C4-2B (cell line): ENCODE measurements at regions not wholly inside any gene's neighbourhood (a gene's known extent, or its start where the extent isn't known, plus 50 kb on each side); places are given as distances from the start of the nearest gene placed in this dataset.

Source experiments
- H3K27ac ChIP-seq: fragments of 450-650 bp; 2 replicates; pipeline ENCODE4 v1.5.1; 2017
- CTCF ChIP-seq: fragments of 450-650 bp; conservative IDR thresholded peaks from 2 replicates; pipeline ENCODE4 v1.5.1; 2017; ENCODE audit warnings: mild to moderate bottlenecking
- ZFX ChIP-seq: fragments of 450-650 bp; IDR thresholded peaks from 2 replicates; pipeline ENCODE4 v1.6.1; 2017

GRCh38 chr13:99067159-99067985 lies 89.5 kb upstream of the DOCK9 start:
- TF ChIP-seq CTCF = no peak
- no peak for TF ChIP-seq ZFX
- no peak overlapping the region for H3K27ac ChIP-seq

- no peak overlapping the region for H3K27ac ChIP-seq
- TF ChIP-seq CTCF = no peak
- TF ChIP-seq ZFX = no peak
Measured at GRCh38 chr13:99071211-99071610, 93.3 kb upstream of the DOCK9 start.

- TF ChIP-seq ZFX (no peak), CTCF (no peak)
- no peak overlapping the region for H3K27ac ChIP-seq
Measured at GRCh38 chr13:99071666-99072065, 93.8 kb upstream of the DOCK9 start.

- TF ChIP-seq CTCF (no peak), ZFX (no peak)
- no peak overlapping the region for H3K27ac ChIP-seq
Measured at GRCh38 chr13:99072356-99072755, 94.5 kb upstream of the DOCK9 start.

- H3K27ac ChIP-seq = no peak overlapping the region
- no peak for TF ChIP-seq CTCF
- no peak for TF ChIP-seq ZFX
Measured at GRCh38 chr13:99072941-99073340, 95.1 kb upstream of the DOCK9 start.

- TF ChIP-seq CTCF = no peak
- TF ChIP-seq ZFX = no peak
- H3K27ac ChIP-seq = no peak overlapping the region
Measured at GRCh38 chr13:99074693-99075092, 96.8 kb upstream of the DOCK9 start.

GRCh38 chr13:99075268-99076191 lies 97.7 kb upstream of the DOCK9 start:
- TF ChIP-seq CTCF (no peak), ZFX (no peak)
- no peak overlapping the region for H3K27ac ChIP-seq
